ENCODE measurements at regions not wholly inside any gene's neighbourhood (a gene's known extent, or its start where the extent isn't known, plus 50 kb on each side); places are given as distances from the start of the nearest gene placed in this dataset.

DNA sequence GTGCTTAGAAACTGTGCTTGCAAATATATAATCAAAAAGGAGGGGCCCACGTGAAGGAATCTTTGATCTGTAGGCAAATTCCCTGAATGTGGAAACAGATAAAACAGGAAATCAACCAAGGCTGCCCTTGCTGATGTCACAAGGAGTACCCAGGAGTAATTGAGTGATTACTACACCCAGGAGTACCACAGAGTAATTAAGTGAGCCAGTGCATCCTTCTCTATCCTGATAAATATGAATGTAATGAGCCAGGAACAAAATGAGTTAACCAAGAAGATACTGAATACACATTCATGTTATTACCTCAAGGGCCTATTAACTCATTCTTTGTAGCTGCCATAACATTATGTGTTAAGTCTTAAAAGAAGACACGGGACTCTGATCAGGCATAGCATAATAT is 87.3 kb upstream of the POU1F1 start:
- Histone ChIP-seq H2AK9ac (replicated peaks; ENCODE audit: low read depth, low read length, poor library complexity) (no peak overlapping the region), H3K4ac (ENCODE audit: low read depth, low read length) (no peak overlapping the region), H3K9ac (ENCODE audit: low read depth, low read length) (no peak overlapping the region), H3K27ac (ENCODE audit: insufficient read depth, low read length) (no peak overlapping the region), H3K79me1 (ENCODE audit: low read depth in 1 of 2, low read length in 2 of 2) (no peaks in the 10 kb centered on the region), H2BK15ac (ENCODE audit: low read depth, low read length) (no peak overlapping the region), H3K4me1 (ENCODE audit: control insufficient read depth, insufficient read depth, low read length) (no peaks in the 10 kb centered on the region), H4K91ac (ENCODE audit: insufficient read depth, low read depth, low read length) (no peak overlapping the region), H2AFZ (replicated peaks; ENCODE audit: low read length, poor library complexity) (no peak overlapping the region), H2AK5ac (ENCODE audit: low read depth, low read length) (no peak overlapping the region), H3K4me3 (ENCODE audit: insufficient read depth, low read depth, low read length) (no peak overlapping the region), H2BK5ac (ENCODE audit: low read depth, low read length, poor library complexity, severe bottlenecking) (no peak overlapping the region), H3K9me3 (ENCODE audit: control insufficient read depth, insufficient read depth, low read length) (no peaks in the 10 kb centered on the region), H4K5ac (ENCODE audit: low read depth, low read length) (no peak overlapping the region), H4K8ac (ENCODE audit: low read depth in 2 of 2, low read length in 2 of 2) (no peak overlapping the region), H3K9me1 (ENCODE audit: insufficient read depth, low read length) (no peaks in the 10 kb centered on the region), H3K18ac (ENCODE audit: low read depth, low read length) (no peak overlapping the region), H2BK20ac (ENCODE audit: low read depth, low read length) (no peak overlapping the region), H3K14ac (replicated peaks; ENCODE audit: low read depth, low read length) (no peak overlapping the region), H4K20me1 (ENCODE audit: insufficient read depth, low read length) (no peaks in the 10 kb centered on the region), H3K4me2 (ENCODE audit: low read depth, low read length) (no peak overlapping the region), H2BK120ac (ENCODE audit: low read depth, low read length) (no peak overlapping the region), H3K56ac (ENCODE audit: extremely low read depth, insufficient read depth, low read length) (no peak overlapping the region), H3K23ac (ENCODE audit: low read depth, low read length) (no peak overlapping the region), H3K36me3 (ENCODE audit: control insufficient read depth, insufficient read depth, low read length) (no peaks in the 10 kb centered on the region), H3K27me3 (ENCODE audit: control insufficient read depth, insufficient read depth, low read length) (no peaks in the 10 kb centered on the region)
- intact Hi-C loops (cut with micrococcal nuclease): no loop called here
- in situ Hi-C loops (cut with MboI; ENCODE audit: low sequenced_read_pairs): no loop called here
- CTCF ChIA-PET: no interaction called here
- dilution Hi-C loops (cut with HindIII; ENCODE audit: low sequenced_read_pairs, unreplicated experiment): no loop called here
- DNase-seq: no peak
- TF ChIP-seq CHD1 (IDR thresholded peaks at IDR 0.05; ENCODE audit: low read depth, low read length): no peak
- no peak for TF ChIP-seq USF2 (IDR thresholded peaks at IDR 0.05; ENCODE audit: low read depth, low read length)
- TF ChIP-seq MAZ (IDR thresholded peaks at IDR 0.05; ENCODE audit: borderline replicate concordance, low read depth, low read length): no peak
- TF ChIP-seq NFE2L2 (IDR thresholded peaks at IDR 0.05; ENCODE audit: low read depth, low read length): no peak
- TF ChIP-seq MXI1 (IDR thresholded peaks at IDR 0.05; ENCODE audit: borderline replicate concordance, low read depth, low read length): no peak
- no peak for TF ChIP-seq SMC3 (IDR thresholded peaks at IDR 0.05; ENCODE audit: low read depth, low read length)
- TF ChIP-seq BHLHE40 (IDR thresholded peaks at IDR 0.05; ENCODE audit: low read depth, low read length): no peak
- no peak for TF ChIP-seq CEBPB (IDR thresholded peaks at IDR 0.05; ENCODE audit: low read depth, low read length)
- no peak for TF ChIP-seq MAFK (IDR thresholded peaks at IDR 0.05; ENCODE audit: low read depth, low read length)
- TF ChIP-seq RFX5 (IDR thresholded peaks at IDR 0.05; ENCODE audit: low read depth, low read length): no peak
- no peak for TF ChIP-seq POLR2A (IDR thresholded peaks at IDR 0.05; ENCODE audit: low read depth, low read length)
- TF ChIP-seq, protein P1, sequence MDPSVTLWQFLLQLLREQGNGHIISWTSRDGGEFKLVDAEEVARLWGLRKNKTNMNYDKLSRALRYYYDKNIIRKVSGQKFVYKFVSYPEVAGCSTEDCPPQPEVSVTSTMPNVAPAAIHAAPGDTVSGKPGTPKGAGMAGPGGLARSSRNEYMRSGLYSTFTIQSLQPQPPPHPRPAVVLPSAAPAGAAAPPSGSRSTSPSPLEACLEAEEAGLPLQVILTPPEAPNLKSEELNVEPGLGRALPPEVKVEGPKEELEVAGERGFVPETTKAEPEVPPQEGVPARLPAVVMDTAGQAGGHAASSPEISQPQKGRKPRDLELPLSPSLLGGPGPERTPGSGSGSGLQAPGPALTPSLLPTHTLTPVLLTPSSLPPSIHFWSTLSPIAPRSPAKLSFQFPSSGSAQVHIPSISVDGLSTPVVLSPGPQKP (IDR thresholded peaks at IDR 0.05; ENCODE audit: borderline replicate concordance, low read depth, low read length): no peak
- no peak for TF ChIP-seq RAD21 (IDR thresholded peaks at IDR 0.05; ENCODE audit: low read length)
- ATAC-seq (ENCODE audit: low read depth): no peak
- POLR2A ChIA-PET (ENCODE audit: unreplicated experiment): no interaction called here
- BruUV-seq (replicated peaks): no TSS peak
- WGBS, 2 experiments (ENCODE audit: extremely low coverage in 2 of 2, insufficient read length in 1 of 2): no CpG with 5 or more reads among the region's 2 CpGs

Measured in IMR-90 (cell line).